Transverse colon (tissue), 4 donors: ENCODE measurements at regions not wholly inside any gene's neighbourhood (a gene's known extent, or its start where the extent isn't known, plus 50 kb on each side); places are given as distances from the start of the nearest gene placed in this dataset.

Experiments used
- CTCF ChIP-seq, 5 experiments: fragments of 200-600 bp in 3 of 5; fragments of 450-650 bp in 2 of 5; sonication (generic) in 3 of 5; IDR thresholded peaks; 1 replicate in 2 of 5; 2 replicates in 3 of 5; pipeline ENCODE4 v1.5.1; 2016 to 2017; ENCODE audit warnings: antibody characterized with exemption in 5 of 5, inconsistent platforms in 3 of 5, mild to moderate bottlenecking in 2 of 5, moderate library complexity in 1 of 5
- POLR2A ChIP-seq: fragments of 450-650 bp; IDR thresholded peaks from one replicate; pipeline ENCODE4 v1.6.1; 2016; ENCODE audit warnings: antibody characterized with exemption, mild to moderate bottlenecking, moderate library complexity
- POLR2AphosphoS5 ChIP-seq, 3 donors: sonication (generic); formaldehyde crosslinking; IDR thresholded peaks; one replicate each; pipeline ENCODE4 v1.6.1; 2016; ENCODE audit warnings: antibody characterized with exemption in 3 of 3

- TF ChIP-seq POLR2AphosphoS5 (IDR thresholded peaks at IDR 0.05) (no peak), POLR2A (no peak), CTCF (IDR thresholded peaks at IDR 0.05) (no peak)
Measured at GRCh38 chr13:56713656-56714055, 427.1 kb upstream of the PRR20A start.
